PFSK-1 (cell line): ENCODE measurements at regions not wholly inside any gene's neighbourhood (a gene's known extent, or its start where the extent isn't known, plus 50 kb on each side); places are given as distances from the start of the nearest gene placed in this dataset.

Source experiments
- FOXP2 ChIP-seq: optimal IDR thresholded peaks from 2 replicates; pipeline ENCODE3; 2011; ENCODE audit warnings: borderline replicate concordance, control low read depth, inconsistent platforms; ENCODE audit not compliant: insufficient read depth; ENCODE audit errors: extremely low read length, extremely low read depth
- POLR2AphosphoS5 ChIP-seq: IDR thresholded peaks from 2 replicates; pipeline ENCODE4 v1.6.1; 2012; ENCODE audit warnings: low read depth, mild to moderate bottlenecking, control low read depth, low read length, moderate library complexity
- SIN3A ChIP-seq: IDR thresholded peaks from 2 replicates; pipeline ENCODE4 v1.6.1; 2012; ENCODE audit warnings: mild to moderate bottlenecking, low read length, moderate library complexity, borderline replicate concordance; ENCODE audit not compliant: insufficient read depth
- TAF1 ChIP-seq: IDR thresholded peaks from 2 replicates; pipeline ENCODE4 v1.6.1; 2012; ENCODE audit warnings: low read length, control low read depth, borderline replicate concordance; ENCODE audit not compliant: insufficient read depth
- TF ChIP-seq, protein P1 (sequence below), 2 experiments: IDR thresholded peaks; 2 replicates each; pipeline versions ENCODE4 v1.6.1 to v1.8.0; 2011 to 2012; ENCODE audit warnings: low read depth in 2 of 2, low read length in 2 of 2, control low read depth in 1 of 2, inconsistent platforms in 1 of 2, mild to moderate bottlenecking in 1 of 2, moderate library complexity in 1 of 2; ENCODE audit not compliant: insufficient read depth in 1 of 2

DNA sequence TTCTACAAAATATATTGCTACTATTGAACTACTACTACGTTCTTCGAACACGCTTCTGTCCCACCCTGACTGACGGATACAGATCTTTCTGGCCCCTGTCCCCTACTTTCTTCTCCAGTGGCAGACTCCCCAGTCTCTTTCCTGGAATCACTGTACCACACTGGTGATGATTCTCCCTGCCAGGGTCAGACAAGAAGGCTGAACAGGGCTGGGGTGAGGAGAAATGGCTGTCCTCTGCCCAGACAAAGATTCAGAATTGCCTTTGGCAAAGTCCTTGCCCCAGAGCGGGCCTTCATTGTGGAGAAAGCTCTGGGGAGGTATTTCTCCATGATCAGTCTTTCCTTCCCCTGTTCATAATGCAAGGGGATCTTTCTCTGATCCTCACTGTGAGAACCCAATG lies 1417.1 kb downstream of the BRD1 start:
- no peak for TF ChIP-seq TAF1
- TF ChIP-seq, protein P1, sequence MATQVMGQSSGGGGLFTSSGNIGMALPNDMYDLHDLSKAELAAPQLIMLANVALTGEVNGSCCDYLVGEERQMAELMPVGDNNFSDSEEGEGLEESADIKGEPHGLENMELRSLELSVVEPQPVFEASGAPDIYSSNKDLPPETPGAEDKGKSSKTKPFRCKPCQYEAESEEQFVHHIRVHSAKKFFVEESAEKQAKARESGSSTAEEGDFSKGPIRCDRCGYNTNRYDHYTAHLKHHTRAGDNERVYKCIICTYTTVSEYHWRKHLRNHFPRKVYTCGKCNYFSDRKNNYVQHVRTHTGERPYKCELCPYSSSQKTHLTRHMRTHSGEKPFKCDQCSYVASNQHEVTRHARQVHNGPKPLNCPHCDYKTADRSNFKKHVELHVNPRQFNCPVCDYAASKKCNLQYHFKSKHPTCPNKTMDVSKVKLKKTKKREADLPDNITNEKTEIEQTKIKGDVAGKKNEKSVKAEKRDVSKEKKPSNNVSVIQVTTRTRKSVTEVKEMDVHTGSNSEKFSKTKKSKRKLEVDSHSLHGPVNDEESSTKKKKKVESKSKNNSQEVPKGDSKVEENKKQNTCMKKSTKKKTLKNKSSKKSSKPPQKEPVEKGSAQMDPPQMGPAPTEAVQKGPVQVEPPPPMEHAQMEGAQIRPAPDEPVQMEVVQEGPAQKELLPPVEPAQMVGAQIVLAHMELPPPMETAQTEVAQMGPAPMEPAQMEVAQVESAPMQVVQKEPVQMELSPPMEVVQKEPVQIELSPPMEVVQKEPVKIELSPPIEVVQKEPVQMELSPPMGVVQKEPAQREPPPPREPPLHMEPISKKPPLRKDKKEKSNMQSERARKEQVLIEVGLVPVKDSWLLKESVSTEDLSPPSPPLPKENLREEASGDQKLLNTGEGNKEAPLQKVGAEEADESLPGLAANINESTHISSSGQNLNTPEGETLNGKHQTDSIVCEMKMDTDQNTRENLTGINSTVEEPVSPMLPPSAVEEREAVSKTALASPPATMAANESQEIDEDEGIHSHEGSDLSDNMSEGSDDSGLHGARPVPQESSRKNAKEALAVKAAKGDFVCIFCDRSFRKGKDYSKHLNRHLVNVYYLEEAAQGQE (IDR thresholded peaks at IDR 0.05; ENCODE audit: insufficient read depth in 1 of 2, low read depth in 2 of 2, low read length in 2 of 2) = no peak
- TF ChIP-seq POLR2AphosphoS5 = no peak
- no peak for TF ChIP-seq SIN3A
- no peak for TF ChIP-seq FOXP2

DNA sequence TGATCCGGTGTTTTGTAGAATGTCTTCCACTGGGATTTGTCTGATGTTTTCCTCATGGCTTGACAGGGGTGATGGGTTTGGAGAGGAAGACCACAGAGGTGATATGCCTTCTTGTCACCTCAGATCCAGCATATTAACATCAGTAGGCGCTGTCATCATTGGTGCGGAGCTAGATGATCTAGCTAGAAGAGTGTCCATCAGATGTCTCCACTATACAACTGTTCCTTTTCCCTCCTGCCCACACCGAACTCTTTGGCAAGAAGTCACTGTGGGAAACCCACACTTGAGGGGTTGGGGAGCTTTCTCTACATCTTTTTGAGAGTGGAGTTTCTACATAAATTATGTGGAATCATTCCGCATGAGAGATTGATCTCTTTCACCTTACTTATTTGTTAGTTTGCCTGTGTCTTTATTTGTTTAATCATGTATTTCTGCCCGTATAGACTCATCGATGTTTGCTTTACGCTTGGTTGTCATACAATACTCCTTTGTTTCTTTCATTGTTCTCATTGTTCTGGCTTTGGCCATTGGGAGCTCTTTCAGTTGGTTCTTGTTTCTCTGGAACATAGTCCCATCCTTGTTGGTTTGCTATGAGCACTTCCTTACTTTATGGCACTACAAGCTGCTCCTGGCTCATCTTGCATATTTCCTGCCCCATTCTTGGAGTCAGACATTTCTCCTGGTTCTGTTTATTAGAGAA lies 1420.3 kb downstream of the BRD1 start:
- TF ChIP-seq POLR2AphosphoS5 (no peak), FOXP2 (no peak)
- TF ChIP-seq, protein P1 (IDR thresholded peaks at IDR 0.05; ENCODE audit: insufficient read depth in 1 of 2, low read depth in 2 of 2, low read length in 2 of 2) = no peak

DNA sequence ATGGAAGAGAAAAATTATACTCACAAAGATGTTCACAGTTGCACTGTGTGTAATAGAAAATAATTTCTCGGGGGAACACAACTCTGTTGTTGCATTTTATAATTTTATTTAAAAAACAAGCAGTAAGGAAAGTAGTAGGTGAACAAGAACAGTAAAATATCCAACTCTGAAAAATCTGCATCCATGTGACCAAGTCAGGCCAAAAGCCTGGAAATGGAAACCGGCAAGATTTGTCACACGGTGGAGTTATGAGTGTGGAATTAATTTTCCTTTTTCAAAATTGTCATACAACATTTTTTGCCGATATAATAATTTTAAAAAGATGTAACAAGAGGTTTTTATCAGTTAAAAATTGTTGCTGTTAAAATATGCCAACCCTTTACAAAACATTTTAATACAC lies 1421.5 kb downstream of the BRD1 start:
- TF ChIP-seq SIN3A (no peak), POLR2AphosphoS5 (no peak), FOXP2 (no peak), TAF1 (no peak)
- TF ChIP-seq, protein P1 (IDR thresholded peaks at IDR 0.05; ENCODE audit: insufficient read depth in 1 of 2, low read depth in 2 of 2, low read length in 2 of 2) = no peak

DNA sequence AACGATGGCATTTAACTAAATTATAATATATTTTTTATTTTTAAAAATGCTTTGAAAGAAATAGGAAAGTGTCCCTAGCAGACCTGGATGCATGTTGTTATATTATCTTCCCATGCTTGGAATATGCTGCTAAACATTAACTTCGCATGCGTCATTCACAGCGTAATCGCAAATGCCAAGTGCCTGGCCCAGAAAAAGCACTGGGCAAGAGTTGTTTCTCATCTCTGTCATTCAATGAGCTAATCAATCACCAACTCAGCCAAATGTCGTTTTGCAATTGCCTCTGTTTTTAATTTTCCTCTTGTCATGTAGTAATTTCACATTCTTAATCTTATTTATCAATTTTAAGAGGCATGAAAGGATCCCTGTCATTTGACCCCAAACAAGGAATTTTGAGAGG lies 1421.9 kb downstream of the BRD1 start:
- TF ChIP-seq FOXP2 (no peak), TAF1 (no peak), SIN3A (no peak), POLR2AphosphoS5 (no peak)
- TF ChIP-seq, protein P1 (IDR thresholded peaks at IDR 0.05; ENCODE audit: insufficient read depth in 1 of 2, low read depth in 2 of 2, low read length in 2 of 2) = no peak
